H1 (cell line): ENCODE measurements at regions not wholly inside any gene's neighbourhood (a gene's known extent, or its start where the extent isn't known, plus 50 kb on each side); places are given as distances from the start of the nearest gene placed in this dataset.

Experiments
- ATF3 ChIP-seq: IDR thresholded peaks from 2 replicates; pipeline ENCODE4 v1.6.1; 2011; ENCODE audit warnings: low read depth, mild to moderate bottlenecking, low read length; ENCODE audit not compliant: insufficient read depth
- BACH1 ChIP-seq: IDR thresholded peaks from 2 replicates; pipeline ENCODE4 v1.6.1; 2012; ENCODE audit warnings: low read length, improper control_type of control experiment
- CBX5 ChIP-seq: fragments of 300-800, 300-1000 bp; sonication (generic); IDR thresholded peaks from 2 replicates; pipeline ENCODE4 v1.7.1; 2016; ENCODE audit warnings: antibody characterized with exemption, low read length, low read depth
- CBX8 ChIP-seq: fragments of 300-800, 300-1000 bp; sonication (generic); IDR thresholded peaks from 2 replicates; pipeline ENCODE4 v1.7.1; 2016; ENCODE audit warnings: low read depth, low read length, borderline replicate concordance
- CTCF ChIP-seq, 3 experiments: IDR thresholded peaks; 1 replicate in 2 of 3; 2 replicates in 1 of 3; pipeline versions ENCODE4 v1.5.1 to v1.6.1; 2011; ENCODE audit warnings: low read length in 3 of 3, mild to moderate bottlenecking in 3 of 3, inconsistent platforms in 2 of 3, low read depth in 1 of 3, moderate library complexity in 1 of 3; ENCODE audit not compliant: insufficient read depth in 1 of 3; ENCODE audit errors: control extremely low read depth in 1 of 3
- HDAC2 ChIP-seq, 2 experiments: fragments of 300-600 bp in 1 of 2; sonication (generic) in 1 of 2; IDR thresholded peaks; 2 replicates each; pipeline ENCODE4 v1.6.1; 2011 to 2012; ENCODE audit warnings: low read depth in 2 of 2, low read length in 2 of 2, mild to moderate bottlenecking in 2 of 2, moderate library complexity in 2 of 2, borderline replicate concordance in 1 of 2, inconsistent platforms in 1 of 2
- MAFK ChIP-seq: IDR thresholded peaks from 2 replicates; pipeline ENCODE4 v1.6.1; 2012; ENCODE audit warnings: low read depth, mild to moderate bottlenecking, improper control_type of control experiment, low read length
- POLR2A ChIP-seq, 2 experiments: IDR thresholded peaks; 1 replicate in 1 of 2; 2 replicates in 1 of 2; pipeline ENCODE4 v1.6.1; 2011; ENCODE audit warnings: low read depth in 2 of 2, low read length in 2 of 2, mild to moderate bottlenecking in 2 of 2; ENCODE audit errors: control extremely low read depth in 1 of 2
- RNF2 ChIP-seq: fragments of 200-900, 300-1000 bp; sonication (generic); IDR thresholded peaks from 2 replicates; pipeline ENCODE4 v1.7.1; 2016; ENCODE audit warnings: borderline replicate concordance, low read depth, mild to moderate bottlenecking, antibody characterized with exemption, low read length; ENCODE audit not compliant: poor library complexity, severe bottlenecking; ENCODE audit errors: missing control alignments
- SP2 ChIP-seq: IDR thresholded peaks from 2 replicates; pipeline ENCODE4 v1.6.1; 2012; ENCODE audit warnings: mild to moderate bottlenecking, low read length, inconsistent platforms
- YY1 ChIP-seq: IDR thresholded peaks from 2 replicates; pipeline ENCODE4 v1.6.1; 2011; ENCODE audit warnings: low read depth, mild to moderate bottlenecking, low read length

GRCh38 chr14:100994756-100995330 is 91.3 kb upstream of the RTL1 start:
- TF ChIP-seq POLR2A (IDR thresholded peaks at IDR 0.05; ENCODE audit: control extremely low read depth in 1 of 2, low read depth in 2 of 2, low read length in 2 of 2), result no peak
- TF ChIP-seq CBX8, result no peak
- TF ChIP-seq MAFK, result no peak
- TF ChIP-seq CTCF (IDR thresholded peaks at IDR 0.05; ENCODE audit: control extremely low read depth in 1 of 3, insufficient read depth in 1 of 3, low read depth in 1 of 3, low read length in 3 of 3), result no peak
- TF ChIP-seq RNF2, result no peak
- TF ChIP-seq ATF3, result no peak
- no peak for TF ChIP-seq BACH1
- TF ChIP-seq SP2, result no peak
- TF ChIP-seq HDAC2 (IDR thresholded peaks at IDR 0.05; ENCODE audit: borderline replicate concordance in 1 of 2, low read depth in 2 of 2, low read length in 2 of 2), result no peak
- no peak for TF ChIP-seq YY1
- no peak for TF ChIP-seq CBX5
